ENCODE measurements at regions not wholly inside any gene's neighbourhood (a gene's known extent, or its start where the extent isn't known, plus 50 kb on each side); places are given as distances from the start of the nearest gene placed in this dataset.

GRCh38 chr1:229158341-229158921, 112.5 kb upstream of the RAB4A start:
- TF ChIP-seq CTCF (IDR thresholded peaks at IDR 0.05) (no peak), POLR2AphosphoS5 (IDR thresholded peaks at IDR 0.05) (no peak), POLR2A (IDR thresholded peaks at IDR 0.05) (no peak)

Measured in breast epithelium (tissue), 3 donors.